PFSK-1 (cell line): ENCODE measurements at regions not wholly inside any gene's neighbourhood (a gene's known extent, or its start where the extent isn't known, plus 50 kb on each side); places are given as distances from the start of the nearest gene placed in this dataset.

Experiments
- FOXP2 ChIP-seq: optimal IDR thresholded peaks from 2 replicates; pipeline ENCODE3; 2011; ENCODE audit warnings: borderline replicate concordance, control low read depth, inconsistent platforms; ENCODE audit not compliant: insufficient read depth; ENCODE audit errors: extremely low read length, extremely low read depth
- POLR2AphosphoS5 ChIP-seq: IDR thresholded peaks from 2 replicates; pipeline ENCODE4 v1.6.1; 2012; ENCODE audit warnings: low read depth, mild to moderate bottlenecking, control low read depth, low read length, moderate library complexity
- SIN3A ChIP-seq: IDR thresholded peaks from 2 replicates; pipeline ENCODE4 v1.6.1; 2012; ENCODE audit warnings: mild to moderate bottlenecking, low read length, moderate library complexity, borderline replicate concordance; ENCODE audit not compliant: insufficient read depth
- TAF1 ChIP-seq: IDR thresholded peaks from 2 replicates; pipeline ENCODE4 v1.6.1; 2012; ENCODE audit warnings: low read length, control low read depth, borderline replicate concordance; ENCODE audit not compliant: insufficient read depth
- TF ChIP-seq, protein P1 (sequence below), 2 experiments: IDR thresholded peaks; 2 replicates each; pipeline versions ENCODE4 v1.6.1 to v1.8.0; 2011 to 2012; ENCODE audit warnings: low read depth in 2 of 2, low read length in 2 of 2, control low read depth in 1 of 2, inconsistent platforms in 1 of 2, mild to moderate bottlenecking in 1 of 2, moderate library complexity in 1 of 2; ENCODE audit not compliant: insufficient read depth in 1 of 2

DNA sequence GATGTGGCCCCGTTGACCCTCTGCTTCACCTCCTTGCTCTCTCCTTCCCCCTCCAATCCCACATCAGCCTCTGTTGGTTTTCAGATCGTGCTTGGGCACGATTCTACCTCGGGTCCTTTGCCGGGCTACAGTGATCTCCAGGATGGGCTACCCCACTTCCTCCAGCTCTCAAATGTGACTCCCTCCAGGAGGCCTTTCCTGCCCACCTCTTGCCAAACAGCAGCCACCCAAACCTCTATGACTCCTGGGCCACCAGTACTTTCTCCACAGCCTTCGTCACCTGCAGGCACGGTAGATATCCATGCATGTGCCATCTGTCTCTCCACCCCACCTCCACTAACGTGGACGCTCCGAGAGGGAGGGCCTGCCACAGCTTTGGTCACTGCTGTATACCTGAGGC is 55.9 kb upstream of the NXT1 start:
- TF ChIP-seq SIN3A, result no peak
- no peak for TF ChIP-seq FOXP2
- TF ChIP-seq, protein P1, sequence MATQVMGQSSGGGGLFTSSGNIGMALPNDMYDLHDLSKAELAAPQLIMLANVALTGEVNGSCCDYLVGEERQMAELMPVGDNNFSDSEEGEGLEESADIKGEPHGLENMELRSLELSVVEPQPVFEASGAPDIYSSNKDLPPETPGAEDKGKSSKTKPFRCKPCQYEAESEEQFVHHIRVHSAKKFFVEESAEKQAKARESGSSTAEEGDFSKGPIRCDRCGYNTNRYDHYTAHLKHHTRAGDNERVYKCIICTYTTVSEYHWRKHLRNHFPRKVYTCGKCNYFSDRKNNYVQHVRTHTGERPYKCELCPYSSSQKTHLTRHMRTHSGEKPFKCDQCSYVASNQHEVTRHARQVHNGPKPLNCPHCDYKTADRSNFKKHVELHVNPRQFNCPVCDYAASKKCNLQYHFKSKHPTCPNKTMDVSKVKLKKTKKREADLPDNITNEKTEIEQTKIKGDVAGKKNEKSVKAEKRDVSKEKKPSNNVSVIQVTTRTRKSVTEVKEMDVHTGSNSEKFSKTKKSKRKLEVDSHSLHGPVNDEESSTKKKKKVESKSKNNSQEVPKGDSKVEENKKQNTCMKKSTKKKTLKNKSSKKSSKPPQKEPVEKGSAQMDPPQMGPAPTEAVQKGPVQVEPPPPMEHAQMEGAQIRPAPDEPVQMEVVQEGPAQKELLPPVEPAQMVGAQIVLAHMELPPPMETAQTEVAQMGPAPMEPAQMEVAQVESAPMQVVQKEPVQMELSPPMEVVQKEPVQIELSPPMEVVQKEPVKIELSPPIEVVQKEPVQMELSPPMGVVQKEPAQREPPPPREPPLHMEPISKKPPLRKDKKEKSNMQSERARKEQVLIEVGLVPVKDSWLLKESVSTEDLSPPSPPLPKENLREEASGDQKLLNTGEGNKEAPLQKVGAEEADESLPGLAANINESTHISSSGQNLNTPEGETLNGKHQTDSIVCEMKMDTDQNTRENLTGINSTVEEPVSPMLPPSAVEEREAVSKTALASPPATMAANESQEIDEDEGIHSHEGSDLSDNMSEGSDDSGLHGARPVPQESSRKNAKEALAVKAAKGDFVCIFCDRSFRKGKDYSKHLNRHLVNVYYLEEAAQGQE (IDR thresholded peaks at IDR 0.05; ENCODE audit: insufficient read depth in 1 of 2, low read depth in 2 of 2, low read length in 2 of 2), result no peak
- no peak for TF ChIP-seq POLR2AphosphoS5
- no peak for TF ChIP-seq TAF1

DNA sequence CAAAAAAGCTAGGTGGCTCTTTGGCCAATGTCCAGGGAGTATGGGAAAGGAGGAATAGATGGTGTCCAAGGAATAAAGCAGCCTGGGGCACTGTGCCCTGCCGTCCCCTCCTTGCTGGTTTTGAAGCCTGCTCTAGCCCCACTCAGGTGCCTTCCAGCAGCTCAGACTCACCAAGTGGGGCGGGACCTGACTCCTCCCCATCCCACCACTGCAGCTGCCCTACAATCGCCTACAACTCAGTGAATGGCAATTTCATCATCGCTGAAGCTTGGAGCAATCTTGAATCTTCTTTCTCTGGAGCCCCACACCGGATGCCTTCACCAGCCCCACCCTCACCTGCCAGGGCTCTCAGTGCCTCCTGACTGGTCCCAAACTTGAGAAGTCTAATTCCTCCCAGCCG is 56.4 kb upstream of the NXT1 start:
- TF ChIP-seq FOXP2 (no peak), TAF1 (no peak), SIN3A (no peak), POLR2AphosphoS5 (no peak)
- TF ChIP-seq, protein P1 (IDR thresholded peaks at IDR 0.05; ENCODE audit: insufficient read depth in 1 of 2, low read depth in 2 of 2, low read length in 2 of 2), result no peak

DNA sequence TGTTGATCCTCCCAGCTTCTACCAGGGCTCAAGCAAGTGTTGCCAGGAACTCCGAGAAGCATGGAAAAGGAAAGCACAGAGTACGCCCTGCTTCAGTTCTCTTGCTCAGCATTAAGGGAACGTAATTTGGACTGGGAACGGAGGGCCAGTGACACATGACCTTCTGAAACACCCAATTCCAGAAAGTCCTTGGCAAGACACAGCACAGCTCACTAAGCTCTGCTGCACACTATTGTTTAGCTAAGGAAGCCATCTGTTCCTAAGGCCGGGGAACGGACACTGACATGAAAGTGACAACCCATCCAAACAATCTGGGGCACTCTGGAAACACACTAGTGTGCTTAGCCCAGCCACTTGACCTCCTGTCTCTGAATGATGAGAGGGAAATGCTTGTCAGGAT is 56.9 kb upstream of the NXT1 start:
- TF ChIP-seq, protein P1 (IDR thresholded peaks at IDR 0.05; ENCODE audit: insufficient read depth in 1 of 2, low read depth in 2 of 2, low read length in 2 of 2), result no peak
- no peak for TF ChIP-seq TAF1

DNA sequence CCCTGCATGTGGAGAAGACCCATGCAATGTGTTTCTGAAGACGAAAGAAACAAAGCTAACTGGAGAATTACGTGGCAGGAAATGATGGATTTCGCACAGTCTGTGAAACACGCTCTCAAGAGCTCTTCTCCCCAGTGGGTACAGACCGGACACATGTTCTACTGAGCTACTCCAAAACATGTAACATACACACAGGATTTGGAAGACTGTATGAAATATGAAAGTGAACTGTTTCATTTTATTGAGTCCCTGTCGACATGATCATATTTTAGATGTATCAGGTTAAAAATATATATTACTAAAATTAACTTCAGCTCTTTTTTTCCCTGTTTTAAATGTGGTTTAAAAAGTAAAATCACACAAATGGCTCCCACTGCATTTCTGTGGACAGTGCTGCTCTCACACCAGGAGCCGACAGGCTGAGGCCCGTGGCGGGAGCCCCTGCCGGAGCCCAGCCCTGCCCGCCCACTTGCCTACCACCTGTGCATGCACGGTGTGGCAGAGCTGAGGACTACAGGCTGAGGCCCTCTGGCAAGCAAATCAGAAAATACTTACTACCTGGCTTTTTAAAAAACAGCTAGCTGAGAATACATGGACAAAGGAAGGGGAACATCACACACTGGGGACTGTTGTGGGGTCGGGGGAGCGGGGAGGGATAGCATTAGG is 58.9 kb upstream of the NXT1 start:
- no peak for TF ChIP-seq POLR2AphosphoS5
- no peak for TF ChIP-seq SIN3A
- TF ChIP-seq FOXP2, result no peak
- TF ChIP-seq TAF1, result no peak
- TF ChIP-seq, protein P1 (IDR thresholded peaks at IDR 0.05; ENCODE audit: insufficient read depth in 1 of 2, low read depth in 2 of 2, low read length in 2 of 2), result no peak
